ENCODE measurements at regions not wholly inside any gene's neighbourhood (a gene's known extent, or its start where the extent isn't known, plus 50 kb on each side); places are given as distances from the start of the nearest gene placed in this dataset.

GRCh38 chr2:12330916-12331315 is 385.8 kb upstream of the TRIB2 start:
- DNase-seq = peak; percentile 30

- DNase-seq = no peak
Measured at GRCh38 chr2:12331698-12332097, 385.0 kb upstream of the TRIB2 start.

- DNase-seq = no peak
Measured at GRCh38 chr2:12333293-12333692, 383.4 kb upstream of the TRIB2 start.

GRCh38 chr2:12334412-12334966 is 382.2 kb upstream of the TRIB2 start:
- no peak for DNase-seq

- DNase-seq = no peak
Measured at GRCh38 chr2:12335131-12335530, 381.6 kb upstream of the TRIB2 start.

- no peak for DNase-seq
Measured at GRCh38 chr2:12335995-12336394, 380.7 kb upstream of the TRIB2 start.

- DNase-seq = no peak
Measured at GRCh38 chr2:12338946-12339697, 377.6 kb upstream of the TRIB2 start.

GRCh38 chr2:12340164-12340563 is 376.6 kb upstream of the TRIB2 start:
- peak; percentile 7 for DNase-seq

- no peak for DNase-seq
Measured at GRCh38 chr2:12341215-12341614, 375.5 kb upstream of the TRIB2 start.

- DNase-seq = no peak
Measured at GRCh38 chr2:12341920-12342319, 374.8 kb upstream of the TRIB2 start.

- no peak for DNase-seq
Measured at GRCh38 chr2:12343141-12343540, 373.6 kb upstream of the TRIB2 start.

- no peak for DNase-seq
Measured at GRCh38 chr2:12347066-12347493, 369.7 kb upstream of the TRIB2 start.

GRCh38 chr2:12348216-12348615 is 368.5 kb upstream of the TRIB2 start:
- no peak for DNase-seq

- DNase-seq = no peak
Measured at GRCh38 chr2:12350821-12351220, 365.9 kb upstream of the TRIB2 start.

GRCh38 chr2:12352889-12353288 is 363.8 kb upstream of the TRIB2 start:
- DNase-seq = no peak

GRCh38 chr2:12361506-12361905 is 355.2 kb upstream of the TRIB2 start:
- no peak for DNase-seq

- DNase-seq = no peak
Measured at GRCh38 chr2:12363138-12363537, 353.6 kb upstream of the TRIB2 start.

GRCh38 chr2:12363569-12363968 is 353.2 kb upstream of the TRIB2 start:
- DNase-seq = no peak

GRCh38 chr2:12369566-12369965 is 347.2 kb upstream of the TRIB2 start:
- DNase-seq = no peak

GRCh38 chr2:12376025-12376424 is 340.7 kb upstream of the TRIB2 start:
- no peak for DNase-seq

GRCh38 chr2:12379143-12379542 is 337.6 kb upstream of the TRIB2 start:
- DNase-seq = no peak

GRCh38 chr2:12381543-12382325 is 335.0 kb upstream of the TRIB2 start:
- DNase-seq = no peak

GRCh38 chr2:12382366-12382765 is 334.4 kb upstream of the TRIB2 start:
- DNase-seq = no peak
